Left renal pelvis (tissue), 4 donors: ENCODE measurements at regions not wholly inside any gene's neighbourhood (a gene's known extent, or its start where the extent isn't known, plus 50 kb on each side); places are given as distances from the start of the nearest gene placed in this dataset.
"Not testable (repeated sequence)": the region's sequence is repeated elsewhere in the genome, so short reads cannot be mapped to it uniquely, and the experiment has no call there.

Source experiments
- DNase-seq, 4 donors: peaks; one replicate each; pipeline ENCODE4 v3.0.0-alpha.2; 2013; ENCODE audit warnings: low read depth in 4 of 4, low spot score in 3 of 4

DNA sequence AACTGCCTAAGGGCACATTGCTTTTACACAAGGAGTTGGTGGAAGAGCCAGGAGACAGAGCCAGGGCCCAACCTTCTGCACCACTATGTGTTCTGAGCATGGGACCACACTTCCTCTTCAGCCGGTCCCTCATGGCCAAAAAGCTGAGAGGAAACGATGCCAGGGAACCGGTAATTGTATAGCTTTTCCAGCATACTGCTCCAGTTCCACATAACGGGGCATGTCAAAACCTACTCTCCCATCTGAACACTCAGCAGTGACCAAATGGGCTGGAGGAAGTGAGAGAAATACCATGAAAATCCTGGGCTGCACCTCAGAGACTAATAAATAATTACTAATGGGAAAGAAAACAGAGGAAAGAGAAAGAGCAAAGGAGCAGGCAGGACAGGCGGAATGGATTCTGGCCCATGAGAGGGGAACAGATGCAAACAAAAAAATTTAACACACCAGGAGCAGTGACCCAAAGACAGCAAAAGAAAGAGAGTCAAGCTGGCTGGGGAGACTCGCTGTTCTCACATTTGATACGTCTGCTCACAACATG, 52.0 kb upstream of the BMP2 start:
- no peak for DNase-seq

DNA sequence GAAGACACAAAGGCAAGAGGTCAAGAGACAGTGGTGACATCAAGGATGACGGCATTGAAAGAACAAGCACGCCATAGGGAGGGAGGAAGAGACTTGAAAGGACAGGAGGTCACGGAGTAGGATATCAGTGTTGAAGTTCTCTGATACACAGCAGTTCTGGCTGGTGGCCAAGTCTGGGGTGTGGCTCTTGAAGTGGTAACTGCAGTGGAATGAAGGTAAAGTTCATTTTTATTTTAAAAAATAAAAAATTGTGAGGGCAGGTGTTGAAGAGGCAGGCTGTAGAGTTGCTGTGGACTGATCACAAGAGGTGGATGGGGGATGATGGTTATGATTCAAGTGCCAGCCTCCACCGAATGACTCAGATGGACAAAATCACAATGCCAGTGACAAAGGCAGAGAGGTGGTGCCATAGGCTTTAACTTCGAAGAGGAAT, 53.2 kb upstream of the BMP2 start:
- no peak for DNase-seq

DNA sequence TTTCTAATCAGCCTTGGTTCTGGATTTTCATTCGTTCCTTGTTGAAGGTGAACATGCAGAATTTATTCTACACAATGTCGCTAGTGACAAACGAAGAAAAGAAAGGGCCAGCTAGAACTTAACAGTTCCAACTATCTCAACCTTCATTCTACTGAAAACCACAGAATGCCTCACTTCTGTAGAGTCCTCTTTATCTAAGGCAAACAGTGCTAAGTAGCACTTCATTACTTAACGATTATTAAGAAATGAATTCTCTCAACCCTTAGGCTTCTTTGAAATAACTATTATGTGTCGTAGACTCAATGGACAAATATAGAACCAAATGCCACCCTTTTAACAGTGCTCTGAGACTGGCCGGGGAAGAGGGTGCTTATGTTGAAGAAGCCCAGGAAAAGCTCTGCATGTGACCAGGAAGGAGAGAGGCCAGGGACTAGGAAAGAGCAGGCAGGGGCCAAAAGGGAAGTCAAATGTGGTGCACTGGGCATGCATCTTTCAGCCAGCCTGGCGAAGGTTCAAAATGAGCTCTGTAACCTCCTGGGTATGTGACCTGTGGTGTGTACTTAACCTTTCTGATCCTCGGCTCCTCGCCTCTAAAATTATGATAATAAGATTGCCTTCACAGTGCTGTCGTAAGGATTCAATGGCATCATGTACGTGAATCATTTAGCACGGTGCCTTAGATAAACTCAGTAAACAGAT, 55.4 kb upstream of the BMP2 start:
- no peak for DNase-seq

DNA sequence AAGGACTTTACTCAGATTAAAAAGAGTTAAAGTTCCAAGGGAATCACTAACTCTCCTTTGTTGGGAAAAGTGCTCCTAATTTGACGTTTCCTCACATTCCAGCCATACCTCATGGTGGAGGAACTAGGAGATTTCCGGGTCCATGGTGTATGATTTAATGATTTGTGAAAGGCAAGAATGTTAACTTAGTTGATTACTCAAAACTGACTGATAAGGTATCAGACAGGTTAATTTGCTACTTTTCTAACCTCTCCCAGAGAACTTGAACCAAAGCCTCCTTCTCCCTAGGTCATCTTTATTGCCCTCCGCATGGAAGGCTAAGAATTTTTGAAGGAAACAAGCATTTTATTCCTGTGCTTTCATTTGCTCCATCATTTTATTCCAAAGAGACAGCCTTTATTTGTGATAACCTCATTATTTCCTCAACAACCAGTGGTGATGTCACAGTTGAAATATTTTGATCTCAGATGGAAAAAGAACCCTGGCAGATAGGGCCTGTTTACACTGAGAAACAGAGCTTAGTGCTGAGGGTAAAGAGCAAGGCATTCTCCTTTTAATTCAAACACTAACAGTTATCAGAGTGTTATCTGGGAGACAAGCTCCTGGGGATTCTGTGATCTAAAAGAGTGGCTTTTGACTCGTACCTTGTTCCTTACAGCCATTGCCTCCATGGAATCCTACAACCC, 57.4 kb upstream of the BMP2 start:
- no peak for DNase-seq

DNA sequence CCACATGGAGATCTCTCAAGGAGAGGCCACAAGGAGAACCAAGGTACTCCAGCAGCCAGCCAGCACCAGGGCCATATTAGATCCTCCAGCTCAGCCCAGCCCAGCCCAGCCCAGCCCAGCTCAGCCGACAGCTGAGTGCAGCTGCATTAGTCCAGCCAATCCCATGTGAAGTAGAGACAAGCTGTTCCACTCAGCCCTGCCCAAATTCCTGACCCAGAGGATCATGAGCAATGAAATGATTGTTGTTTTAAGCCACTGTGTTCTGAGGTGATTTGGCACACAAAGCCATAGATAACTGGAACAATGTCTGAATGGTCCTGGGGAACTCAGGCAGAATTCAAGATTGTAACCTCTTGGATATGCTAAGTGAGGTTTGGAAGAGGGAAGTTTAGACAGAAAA, 59.5 kb upstream of the BMP2 start:
- no peak for DNase-seq

DNA sequence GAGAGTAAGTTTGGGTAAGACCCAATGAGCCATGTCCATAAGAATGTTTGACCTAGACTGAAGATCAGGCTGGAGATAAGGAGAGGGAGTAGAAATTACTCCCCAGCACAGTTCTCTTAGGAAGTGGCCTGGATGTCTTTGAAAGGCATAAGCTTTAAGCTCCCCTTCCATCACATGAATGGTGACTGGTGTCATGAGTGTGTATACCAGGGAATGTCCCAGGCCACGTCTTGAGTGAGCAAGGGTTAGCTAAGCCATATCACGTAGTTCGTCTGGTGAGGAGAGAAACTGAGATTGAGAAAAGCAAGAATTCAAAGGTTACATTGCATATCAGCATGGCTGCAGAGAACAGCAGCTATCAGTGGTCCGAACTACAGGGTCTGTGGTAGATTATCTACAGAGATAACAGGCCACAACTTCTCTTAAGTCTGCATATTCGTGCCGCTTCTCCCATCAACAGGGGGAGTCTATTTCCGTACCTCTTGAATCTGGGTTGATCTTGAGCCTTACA, 60.1 kb upstream of the BMP2 start:
- DNase-seq = no peak

DNA sequence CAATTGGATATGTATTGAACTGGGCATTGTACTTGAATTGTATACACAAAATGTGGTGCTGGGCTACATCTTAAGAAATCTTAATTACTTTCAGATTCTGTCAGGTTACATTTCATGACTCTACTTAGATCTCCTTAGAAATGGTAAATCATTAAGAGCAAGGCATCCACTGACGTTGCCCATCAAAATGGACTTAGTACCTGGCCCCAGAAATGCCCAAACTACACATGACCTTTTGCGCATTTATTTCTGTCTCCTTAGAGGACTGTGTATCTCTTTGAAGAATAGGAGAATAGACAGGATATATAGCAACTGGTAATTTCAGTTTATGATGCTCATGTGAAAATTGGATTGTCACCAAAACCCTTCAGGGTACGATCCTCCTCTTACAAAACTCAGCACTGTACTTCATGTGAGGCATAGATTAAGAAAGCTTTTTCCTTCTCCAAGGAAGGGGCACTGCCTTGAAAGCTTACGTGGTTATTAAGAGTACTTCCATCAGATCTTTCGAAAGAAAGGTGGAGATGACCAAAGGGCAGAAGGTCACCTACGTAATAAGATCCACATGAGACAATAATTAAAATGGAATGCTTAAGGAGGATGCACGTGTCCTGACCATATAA, 61.4 kb upstream of the BMP2 start:
- DNase-seq = no peak

DNA sequence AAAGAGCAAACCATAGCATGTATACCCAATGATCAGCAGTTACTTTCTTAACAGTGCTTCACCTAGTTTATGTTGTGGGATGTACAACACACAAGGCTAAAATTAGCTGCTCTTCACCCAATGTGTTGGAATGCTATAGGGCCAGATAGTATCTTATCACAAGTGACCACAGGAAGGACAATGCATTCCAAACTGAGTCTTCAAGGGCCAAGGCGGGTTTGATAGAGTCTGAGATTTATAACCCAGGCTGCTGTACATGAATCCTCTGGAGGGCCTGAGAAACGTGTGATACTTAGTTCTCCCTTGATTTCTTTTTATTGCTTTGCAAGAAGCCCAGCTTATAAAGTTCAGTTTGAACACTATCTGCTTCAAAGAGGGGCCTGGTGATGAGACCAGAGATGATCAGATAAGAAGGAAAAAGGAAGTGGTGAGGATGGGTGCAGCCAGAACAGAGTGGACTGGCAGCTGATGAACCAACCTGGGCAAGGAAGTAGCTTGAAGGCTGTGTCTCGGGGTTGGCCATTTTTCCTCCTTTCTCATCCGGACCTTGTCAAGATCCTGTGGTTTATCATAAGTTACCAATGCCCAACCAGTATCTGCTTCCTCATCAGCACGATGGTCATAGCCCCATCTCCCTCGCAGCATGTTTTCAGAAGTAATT, 62.2 kb upstream of the BMP2 start:
- no peak for DNase-seq

DNA sequence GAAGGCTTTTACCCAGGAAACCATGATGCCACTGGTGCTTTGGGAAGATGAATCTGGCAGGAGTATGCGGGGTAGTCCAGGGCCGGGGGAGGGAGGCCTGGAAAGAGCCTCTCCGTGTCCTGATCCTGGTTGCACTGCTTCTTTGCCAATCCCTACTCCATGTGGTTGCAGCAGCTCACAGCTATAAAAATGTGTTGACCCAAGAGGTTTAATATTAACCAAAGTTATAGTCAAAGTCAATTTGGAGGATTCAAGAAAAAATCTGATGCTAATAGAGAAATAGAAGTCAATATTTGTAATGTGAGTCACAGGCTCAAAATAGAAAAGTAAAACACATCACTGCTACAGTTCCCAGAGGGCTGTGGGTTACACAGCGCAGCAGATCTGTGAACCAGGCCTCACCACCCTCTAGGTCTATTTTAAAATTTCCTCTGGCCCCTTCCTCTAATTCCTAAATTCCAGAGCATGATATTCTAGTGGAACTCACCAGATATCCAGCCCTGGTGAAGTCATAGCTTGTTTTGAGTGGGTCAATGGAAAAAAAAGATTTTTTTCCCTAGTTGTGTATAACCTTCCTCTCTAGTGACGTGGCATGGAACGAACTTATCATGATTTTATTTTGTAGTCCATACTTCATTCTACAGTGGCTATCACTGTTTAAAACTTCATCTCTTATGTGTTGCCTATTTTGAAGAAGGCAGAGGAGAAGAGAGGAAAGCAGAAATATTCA, 63.2 kb upstream of the BMP2 start:
- DNase-seq = no peak

DNA sequence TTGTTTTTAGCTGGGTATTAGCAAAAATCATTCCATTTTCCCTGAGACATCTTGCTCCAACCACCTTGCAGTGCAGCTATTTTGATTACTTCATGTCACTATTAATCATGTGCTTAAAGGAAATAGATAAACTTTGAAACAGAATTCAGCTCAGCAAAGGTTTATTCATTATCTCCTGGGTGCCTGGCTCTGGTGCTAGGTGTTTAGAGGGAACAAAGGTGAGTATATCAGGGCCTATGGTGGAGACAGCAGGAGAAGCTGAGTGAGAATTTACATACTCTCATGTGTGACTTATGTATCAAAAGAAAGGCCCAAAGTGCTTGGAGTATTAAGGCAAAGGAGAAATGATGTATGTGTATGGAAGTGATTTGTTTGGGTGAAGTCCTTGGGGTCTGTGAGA, 63.8 kb upstream of the BMP2 start:
- DNase-seq = no peak

DNA sequence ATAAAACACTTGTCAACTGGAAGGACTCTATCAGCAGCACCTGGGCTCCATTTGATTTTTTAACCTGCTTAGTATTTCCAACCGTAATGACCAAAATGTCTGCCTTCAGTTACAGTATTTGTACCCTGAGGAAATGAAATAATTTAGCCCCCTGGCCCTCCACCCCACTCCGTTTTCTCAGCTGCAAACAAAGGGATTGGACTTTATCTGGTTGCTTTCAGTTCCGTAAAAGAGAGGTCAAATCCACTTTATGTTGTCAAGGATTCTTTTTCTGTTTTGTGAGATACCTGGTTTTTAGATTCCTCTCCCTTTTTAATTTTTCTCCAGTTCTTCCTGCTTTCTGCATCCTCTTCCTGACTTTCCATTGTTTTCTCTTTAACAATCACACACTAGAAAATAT, 64.4 kb upstream of the BMP2 start:
- DNase-seq = no peak

DNA sequence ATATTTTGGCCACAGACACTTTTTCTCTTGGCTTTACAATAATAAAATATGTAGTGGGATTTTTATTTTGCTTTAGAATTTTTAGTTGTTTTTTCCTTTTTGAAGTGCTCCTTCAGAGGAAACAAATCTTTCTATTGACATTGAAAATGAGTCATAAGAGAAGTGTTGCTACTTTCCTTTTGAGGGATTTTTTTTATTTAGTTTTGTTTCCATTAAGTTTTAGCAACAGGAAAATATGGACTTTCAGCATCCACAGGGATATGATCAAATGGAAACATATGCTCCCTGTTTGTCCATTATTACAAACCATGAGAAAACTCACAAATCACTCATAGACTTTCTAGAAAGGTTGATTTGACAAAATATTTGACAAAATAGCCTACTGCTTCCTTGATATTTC, 65.3 kb upstream of the BMP2 start:
- no peak for DNase-seq

DNA sequence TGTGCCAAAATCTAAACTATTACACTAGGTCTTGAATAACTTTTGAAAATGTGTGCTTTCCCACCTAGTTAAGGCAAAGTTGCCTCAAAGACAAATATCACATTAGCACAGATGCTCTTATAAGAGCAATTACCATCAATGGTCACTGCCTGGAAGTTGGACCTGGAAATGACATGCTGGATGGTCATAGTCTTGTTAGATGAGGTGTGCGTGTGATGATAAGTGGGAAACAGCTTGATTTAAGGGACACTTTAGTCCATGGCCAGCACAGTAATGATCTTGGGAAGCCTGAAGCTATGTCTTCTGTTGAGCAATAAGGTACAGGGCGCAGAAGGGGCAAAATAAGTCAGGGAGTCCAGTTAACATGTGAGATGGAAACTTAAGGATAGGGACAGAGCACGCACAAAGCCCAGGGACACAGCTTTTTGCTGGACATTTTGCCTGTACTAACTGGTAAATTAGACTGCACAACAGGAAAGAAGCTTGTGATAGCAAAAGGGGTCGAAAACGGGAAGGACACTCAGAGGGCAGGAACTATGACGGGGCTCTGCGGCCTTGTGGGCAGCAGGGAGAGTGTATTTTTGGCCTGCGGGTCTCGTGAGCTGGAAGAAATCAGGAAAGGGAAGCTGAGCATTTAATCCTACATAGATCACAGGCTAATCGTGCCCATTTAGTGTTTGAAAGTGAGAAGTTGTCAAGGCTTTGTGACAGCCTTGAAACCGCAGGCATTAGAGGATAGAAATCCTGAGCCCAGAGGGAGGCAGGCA, 66.7 kb upstream of the BMP2 start:
- DNase-seq = no peak

DNA sequence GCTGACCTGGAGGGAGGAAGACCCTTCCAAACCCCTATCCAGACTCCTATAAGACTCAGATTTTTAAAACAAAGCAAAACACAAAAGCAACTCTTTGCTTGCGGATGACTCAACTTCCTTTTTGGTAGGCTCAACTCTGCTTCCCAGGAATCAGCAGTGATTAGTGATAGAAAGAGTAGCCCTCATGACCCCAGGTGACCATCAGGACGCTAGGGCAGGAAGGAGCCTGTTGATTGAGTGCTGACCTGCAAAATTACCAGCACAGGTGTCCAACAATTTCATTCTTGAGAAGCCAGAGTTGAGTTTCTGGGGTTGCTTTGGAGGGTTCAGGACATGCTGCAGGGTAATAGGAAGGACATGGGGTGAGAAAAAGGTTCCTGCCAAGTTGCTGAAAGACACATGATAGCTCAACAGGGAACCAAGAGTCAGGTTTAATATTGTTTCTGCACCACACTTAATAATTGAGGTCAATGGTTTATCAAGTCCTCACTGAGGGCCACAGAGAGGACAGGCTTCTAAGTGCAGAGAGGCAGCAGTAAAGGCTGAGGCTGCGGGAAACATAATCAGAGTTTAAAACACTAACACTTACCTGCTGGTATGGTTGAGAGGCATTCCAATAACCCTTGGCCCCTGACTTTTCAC, 67.4 kb upstream of the BMP2 start:
- no peak for DNase-seq

DNA sequence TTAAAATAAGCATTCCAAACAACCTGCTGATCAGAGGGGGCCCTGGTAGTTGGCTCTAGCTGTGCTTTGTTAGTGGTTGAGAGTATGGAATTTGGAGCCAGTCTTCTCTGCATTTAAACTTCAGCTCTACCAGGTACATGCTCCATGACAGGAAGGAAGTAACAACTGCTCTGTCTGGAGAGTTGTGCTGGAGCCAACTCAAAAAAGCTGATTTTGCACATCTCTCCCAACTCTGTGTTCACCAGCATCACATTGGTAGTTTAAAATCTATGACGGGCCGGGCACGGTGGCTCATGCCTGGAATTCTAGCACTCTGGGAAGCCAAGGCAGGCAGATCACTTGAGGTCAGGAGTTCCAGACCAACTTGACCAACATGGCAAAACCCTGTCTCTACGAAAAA, 68.8 kb upstream of the BMP2 start:
- no peak for DNase-seq

DNA sequence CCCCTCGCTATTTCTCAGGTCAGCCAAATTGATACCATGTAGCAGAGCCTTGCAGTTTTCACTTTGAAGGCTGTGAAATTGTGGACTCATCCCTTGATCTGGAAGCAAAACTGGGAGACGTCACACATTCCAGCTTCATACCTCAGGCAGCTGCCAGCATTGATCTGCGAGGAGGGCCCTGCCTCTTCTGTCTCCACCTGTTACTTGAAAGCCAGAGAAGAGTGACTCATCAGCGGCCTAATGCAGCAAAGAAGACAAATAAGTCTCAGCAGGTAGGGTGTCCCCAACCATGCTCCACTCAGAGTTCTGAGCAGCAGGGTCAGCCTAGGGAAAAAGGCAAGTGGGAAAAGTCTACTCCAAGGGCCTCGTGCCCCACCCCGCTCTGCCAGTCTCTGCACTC, 69.4 kb upstream of the BMP2 start:
- no peak for DNase-seq

DNA sequence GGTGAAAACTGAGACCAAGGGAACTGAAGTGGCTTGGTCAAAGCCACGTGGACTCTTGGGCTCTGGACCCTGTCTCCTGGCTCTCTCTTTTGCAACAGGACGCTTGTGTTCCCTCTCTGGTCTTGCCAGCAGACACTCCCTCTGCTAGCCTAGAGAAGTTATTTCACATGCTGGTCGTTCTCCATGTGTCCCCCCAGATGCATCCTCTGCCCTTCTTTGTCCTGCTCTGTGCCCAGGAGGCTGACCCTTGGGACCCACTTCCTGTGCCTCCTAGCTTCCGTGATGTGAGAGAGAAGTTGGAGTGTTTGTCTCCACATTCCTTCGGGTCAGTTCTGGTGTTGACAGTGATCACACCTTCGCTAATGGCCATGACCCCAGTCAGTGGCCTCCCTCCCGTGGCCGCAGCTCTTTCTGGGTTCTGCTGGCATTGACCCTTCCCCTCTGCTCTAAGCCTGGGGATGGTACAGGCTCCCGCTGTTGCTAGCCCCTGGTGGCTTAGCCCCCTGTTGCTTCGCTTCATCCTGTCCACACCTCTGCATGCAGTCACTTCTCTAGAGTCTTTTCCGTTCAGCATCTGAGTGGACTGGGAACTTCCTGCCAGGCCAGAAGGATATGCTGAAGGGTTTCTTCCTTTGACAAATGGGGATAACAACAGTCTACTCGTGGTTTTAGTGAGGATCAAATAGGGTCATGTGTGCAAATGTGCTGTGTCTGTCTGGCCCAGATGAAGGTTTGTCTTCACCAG, 70.1 kb upstream of the BMP2 start:
- DNase-seq = no peak

DNA sequence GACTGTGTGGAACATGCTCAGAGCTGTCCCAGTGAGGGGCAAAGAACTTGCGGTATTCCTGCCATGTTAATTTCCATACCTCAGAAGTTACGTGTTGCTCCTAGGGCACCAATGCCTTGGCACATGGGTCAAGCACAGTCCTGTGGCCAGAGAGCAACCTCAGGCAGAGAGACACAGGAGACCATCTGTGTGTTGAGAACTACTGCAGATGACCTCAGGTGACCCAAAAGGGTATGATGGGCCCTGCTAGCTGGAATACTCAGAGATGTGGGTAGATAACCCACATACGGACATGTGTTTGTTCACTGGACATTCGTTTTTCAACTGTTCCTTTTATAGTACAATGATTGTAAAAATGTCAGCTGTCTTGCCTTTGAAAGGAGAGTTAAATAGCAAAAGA, 71.5 kb upstream of the BMP2 start:
- no peak for DNase-seq

DNA sequence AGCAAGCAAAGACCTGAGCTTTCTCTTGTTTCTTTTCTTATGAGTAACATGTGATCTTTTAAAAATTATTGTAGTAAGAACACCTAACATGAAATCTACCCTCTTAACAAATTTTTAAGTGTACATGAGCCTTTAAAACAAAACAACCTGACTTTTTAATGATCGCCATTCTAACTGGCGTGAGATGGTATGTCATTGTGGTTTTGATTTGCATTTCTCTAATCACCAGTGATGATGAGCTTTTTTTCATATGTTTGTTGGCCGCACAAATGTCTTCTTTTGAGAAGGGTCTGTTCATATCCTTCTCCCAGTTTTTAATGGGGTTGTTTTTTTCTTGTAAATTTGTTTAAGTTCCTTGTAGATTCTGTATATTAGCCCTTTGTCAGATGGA, 73.7 kb upstream of the BMP2 start:
- not testable (repeated sequence) for DNase-seq
